DOHH2 (cell line): ENCODE measurements at regions not wholly inside any gene's neighbourhood (a gene's known extent, or its start where the extent isn't known, plus 50 kb on each side); places are given as distances from the start of the nearest gene placed in this dataset.

Source experiments
- H3F3A ChIP-seq: fragments of 200-600 bp; sonication (generic), shearing (Covaris generic); 2 replicates; pipeline ENCODE4 v1.6.0; 2016; ENCODE audit warnings: antibody characterized with exemption, mild to moderate bottlenecking; ENCODE audit not compliant: control insufficient read depth, insufficient read depth
- H3K27ac ChIP-seq: fragments of 200-600 bp; sonication (generic); 2 replicates; pipeline ENCODE4 v1.5.1; 2014; ENCODE audit warnings: low read depth, mild to moderate bottlenecking, low read length, moderate library complexity
- H3K27me3 ChIP-seq: fragments of 200-600 bp; sonication (generic); 2 replicates; pipeline ENCODE4 v1.6.1; 2014; ENCODE audit warnings: mild to moderate bottlenecking, low read length, mixed read lengths; ENCODE audit not compliant: control insufficient read depth
- H3K36me3 ChIP-seq: fragments of 200-600 bp; sonication (generic); 2 replicates; pipeline ENCODE4 v1.6.1; 2014; ENCODE audit warnings: mild to moderate bottlenecking, low read length, moderate library complexity, mixed read lengths; ENCODE audit not compliant: control insufficient read depth
- H3K4me1 ChIP-seq: fragments of 200-600 bp; sonication (generic); 2 replicates; pipeline ENCODE4 v1.6.1; 2014; ENCODE audit warnings: mild to moderate bottlenecking, low read length, mixed read lengths; ENCODE audit not compliant: control insufficient read depth
- H3K4me2 ChIP-seq: fragments of 200-600 bp; sonication (generic); 2 replicates; pipeline ENCODE4 v1.6.0; 2014; ENCODE audit warnings: mild to moderate bottlenecking, low read length, moderate library complexity
- H3K4me3 ChIP-seq: fragments of 200-600 bp; sonication (generic); 2 replicates; pipeline ENCODE4 v1.5.1; 2014; ENCODE audit warnings: mild to moderate bottlenecking, low read length, mixed read lengths
- H3K79me2 ChIP-seq: fragments of 200-600 bp; sonication (generic); 2 replicates; pipeline ENCODE4 v1.6.1; 2014; ENCODE audit warnings: mild to moderate bottlenecking, low read length, mixed read lengths; ENCODE audit not compliant: control insufficient read depth
- H3K9me2 ChIP-seq: fragments of 200-600 bp; sonication (generic); replicated peaks from 2 replicates; pipeline ENCODE4 v1.6.1; 2014; ENCODE audit warnings: mild to moderate bottlenecking, low read length, mixed read lengths; ENCODE audit not compliant: control insufficient read depth
- H3K9me3 ChIP-seq: fragments of 200-600 bp; sonication (generic); 2 replicates; pipeline ENCODE4 v1.6.1; 2014; ENCODE audit warnings: antibody characterized with exemption, low read length, mixed read lengths; ENCODE audit not compliant: control insufficient read depth, insufficient read depth
- H4K20me1 ChIP-seq: fragments of 200-600 bp; sonication (generic); 2 replicates; pipeline ENCODE4 v1.6.0; 2014; ENCODE audit warnings: low read depth, mild to moderate bottlenecking, antibody characterized with exemption, low read length, moderate library complexity; ENCODE audit not compliant: control insufficient read depth, insufficient read depth
- CTCF ChIP-seq: fragments of 200-600 bp; sonication (generic); IDR thresholded peaks from one replicate; pipeline ENCODE4 v1.5.1; 2014; ENCODE audit warnings: antibody characterized with exemption, mild to moderate bottlenecking, low read depth, low read length; ENCODE audit not compliant: poor library complexity, severe bottlenecking
- EZH2phosphoT487 ChIP-seq: fragments of 200-600 bp; sonication (generic); IDR thresholded peaks from 2 replicates; pipeline ENCODE4 v1.6.1; 2017; ENCODE audit warnings: borderline replicate concordance, mild to moderate bottlenecking, antibody characterized with exemption, low read length, moderate library complexity, mixed read lengths

GRCh38 chr2:16216558-16216945 is 276.2 kb downstream of the MYCN start:
- Histone ChIP-seq H3K4me3 (no peak overlapping the region), H3F3A (no peaks in the 10 kb centered on the region), H3K4me2 (no peak overlapping the region), H3K9me2 (no peaks in the 10 kb centered on the region), H3K27ac (no peak overlapping the region), H3K79me2 (no peaks in the 10 kb centered on the region), H3K36me3 (no peaks in the 10 kb centered on the region), H4K20me1 (no peaks in the 10 kb centered on the region), H3K4me1 (no peaks in the 10 kb centered on the region), H3K9me3 (no peaks in the 10 kb centered on the region; the same call in 1 of the 2 replicates), H3K27me3 (no peaks in the 10 kb centered on the region)
- TF ChIP-seq EZH2phosphoT487 (no peak), CTCF (no peak)

GRCh38 chr2:16215902-16216557 is 275.7 kb downstream of the MYCN start:
- no peaks in the 10 kb centered on the region for H4K20me1 ChIP-seq
- H3K27ac ChIP-seq: no peak overlapping the region
- no peaks in the 10 kb centered on the region for H3K27me3 ChIP-seq
- no peaks in the 10 kb centered on the region for H3K79me2 ChIP-seq
- H3K4me2 ChIP-seq: no peak overlapping the region
- TF ChIP-seq CTCF (no peak), EZH2phosphoT487 (no peak)
- no peaks in the 10 kb centered on the region; the same call in 1 of the 2 replicates for H3K9me3 ChIP-seq
- no peaks in the 10 kb centered on the region for H3K36me3 ChIP-seq
- H3K4me1 ChIP-seq: no peaks in the 10 kb centered on the region
- no peaks in the 10 kb centered on the region for H3K9me2 ChIP-seq
- no peaks in the 10 kb centered on the region for H3F3A ChIP-seq
- H3K4me3 ChIP-seq: no peak overlapping the region

- H3K27ac ChIP-seq: no peak overlapping the region
- no peaks in the 10 kb centered on the region for H3F3A ChIP-seq
- TF ChIP-seq CTCF (no peak), EZH2phosphoT487 (no peak)
- no peaks in the 10 kb centered on the region for H3K36me3 ChIP-seq
- no peaks in the 10 kb centered on the region for H3K79me2 ChIP-seq
- H3K27me3 ChIP-seq: no peaks in the 10 kb centered on the region
- no peaks in the 10 kb centered on the region for H3K4me1 ChIP-seq
- H4K20me1 ChIP-seq: no peaks in the 10 kb centered on the region
- H3K9me2 ChIP-seq: no peaks in the 10 kb centered on the region
- H3K9me3 ChIP-seq: no peaks in the 10 kb centered on the region; the same call in 1 of the 2 replicates
- no peak overlapping the region for H3K4me2 ChIP-seq
- no peak overlapping the region for H3K4me3 ChIP-seq
Measured at GRCh38 chr2:16214861-16215260, 274.5 kb downstream of the MYCN start.
